NCI-H2107 treated with DMSO at 0.1 percent for 48 hours (cell line): ENCODE measurements at regions not wholly inside any gene's neighbourhood (a gene's known extent, or its start where the extent isn't known, plus 50 kb on each side); places are given as distances from the start of the nearest gene placed in this dataset.
"Not testable (repeated sequence)": the region's sequence is repeated elsewhere in the genome, so short reads cannot be mapped to it uniquely, and the experiment has no call there.

Experiments
- DNase-seq: peaks from one replicate; lab custom pipeline; 2025; ENCODE audit not compliant: unreplicated experiment; lab: John Stamatoyannopoulos, UW

DNA sequence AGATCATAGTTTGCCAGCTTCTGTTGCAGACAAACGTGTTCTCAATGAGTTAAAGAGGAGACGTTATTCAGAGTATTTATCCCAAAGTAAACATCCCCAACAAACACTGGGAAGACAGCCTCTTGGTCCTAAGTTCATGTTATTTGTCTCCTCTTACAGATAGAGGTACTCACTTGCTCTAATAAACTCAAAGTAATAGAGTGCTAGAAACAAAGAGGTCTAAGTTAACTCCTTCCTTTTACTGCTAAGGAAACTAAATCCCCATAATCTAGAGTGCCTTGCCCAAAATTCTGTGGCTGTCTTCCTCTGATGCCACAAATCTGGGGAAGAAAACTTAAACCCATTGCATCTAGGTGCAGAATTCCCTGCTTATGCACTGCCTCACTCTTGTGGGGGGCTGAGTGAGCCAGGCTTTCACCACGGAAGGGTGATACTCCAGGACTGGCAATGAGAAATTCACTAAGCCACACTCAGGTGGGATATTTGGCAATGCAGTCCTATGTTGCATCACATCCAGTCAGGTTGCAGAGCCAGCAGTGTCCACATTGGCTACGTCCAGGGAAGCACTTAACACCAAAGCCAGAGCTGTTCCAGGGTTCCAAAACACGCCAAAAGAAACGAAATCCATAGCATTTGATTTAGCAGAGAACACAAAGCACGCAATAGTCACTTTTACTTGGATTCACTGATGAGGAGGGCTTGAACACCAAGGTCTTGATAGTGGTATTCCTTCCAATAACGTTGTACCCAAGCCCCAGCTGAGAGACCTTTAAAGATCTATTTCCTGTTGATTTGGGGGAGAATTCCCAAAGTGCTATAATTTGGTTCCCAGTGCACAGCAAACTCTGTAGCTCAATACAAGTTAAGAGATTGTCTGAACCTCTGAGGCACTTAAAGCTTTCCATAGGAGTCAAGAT lies 81.0 kb upstream of the FOXQ1 start:
- DNase-seq: no peak

DNA sequence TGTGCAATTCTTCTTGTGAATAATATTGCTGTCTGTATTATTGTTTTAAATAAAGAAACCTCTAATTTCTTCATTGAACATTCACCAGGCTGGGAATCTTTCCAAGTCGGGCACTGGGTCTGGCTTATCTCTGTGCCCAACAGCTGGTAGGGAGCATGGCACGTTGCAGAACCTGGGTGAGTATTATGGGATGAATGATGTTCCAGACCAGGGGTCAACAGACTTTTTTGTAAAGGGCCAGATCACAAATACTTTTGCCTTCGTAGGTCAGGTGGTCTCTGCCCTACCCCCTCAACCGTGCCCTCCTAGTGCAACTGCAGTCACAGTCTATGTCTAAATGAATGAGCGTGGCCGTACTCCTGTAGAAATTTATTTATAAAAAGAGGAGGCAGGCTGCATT lies 81.6 kb upstream of the FOXQ1 start:
- no peak for DNase-seq

GRCh38 chr6:1229808-1230207 lies 82.1 kb upstream of the FOXQ1 start:
- DNase-seq: no peak

GRCh38 chr6:1229301-1229700 lies 82.6 kb upstream of the FOXQ1 start:
- no peak for DNase-seq

DNA sequence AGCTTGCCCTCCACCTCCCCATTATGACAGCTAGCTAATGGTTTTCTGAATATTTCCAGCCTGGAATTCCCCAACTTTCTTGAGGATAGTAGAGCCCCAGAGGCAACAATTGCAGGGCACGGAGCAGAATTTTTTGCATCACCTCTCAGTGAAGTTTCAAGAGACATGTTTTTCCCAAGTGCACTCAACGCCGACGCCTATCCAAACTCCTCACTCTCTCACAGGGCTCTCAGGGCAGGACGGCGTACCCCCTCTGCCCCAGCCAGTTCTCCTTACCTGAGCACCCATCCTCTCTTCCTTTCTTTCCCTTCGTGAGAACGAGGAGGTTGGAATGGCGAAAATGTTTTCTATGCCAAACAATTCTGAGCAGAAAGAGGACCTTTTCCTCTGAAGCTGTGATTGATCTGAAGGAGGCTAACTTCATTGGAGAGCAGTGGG lies 83.1 kb upstream of the FOXQ1 start:
- DNase-seq: no peak

GRCh38 chr6:1227935-1228753 lies 83.8 kb upstream of the FOXQ1 start:
- DNase-seq: no peak

DNA sequence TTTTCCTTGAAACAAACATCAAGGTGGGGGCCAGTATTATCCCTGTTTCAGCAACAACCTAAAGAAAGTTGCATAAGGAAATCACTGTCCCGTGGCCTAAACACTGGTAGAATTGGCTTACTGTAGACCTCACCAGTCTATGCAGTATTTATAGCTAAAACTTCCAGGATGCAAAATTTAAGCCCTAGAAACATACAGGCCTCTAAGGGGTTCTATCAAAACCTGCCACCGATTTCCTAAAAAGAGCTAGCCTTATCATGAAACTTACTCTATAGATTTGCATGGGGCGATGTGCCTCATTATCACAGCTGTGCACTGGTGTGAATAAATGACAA lies 84.3 kb upstream of the FOXQ1 start:
- no peak for DNase-seq

GRCh38 chr6:1226277-1227099 lies 85.4 kb upstream of the FOXQ1 start:
- no peak for DNase-seq

DNA sequence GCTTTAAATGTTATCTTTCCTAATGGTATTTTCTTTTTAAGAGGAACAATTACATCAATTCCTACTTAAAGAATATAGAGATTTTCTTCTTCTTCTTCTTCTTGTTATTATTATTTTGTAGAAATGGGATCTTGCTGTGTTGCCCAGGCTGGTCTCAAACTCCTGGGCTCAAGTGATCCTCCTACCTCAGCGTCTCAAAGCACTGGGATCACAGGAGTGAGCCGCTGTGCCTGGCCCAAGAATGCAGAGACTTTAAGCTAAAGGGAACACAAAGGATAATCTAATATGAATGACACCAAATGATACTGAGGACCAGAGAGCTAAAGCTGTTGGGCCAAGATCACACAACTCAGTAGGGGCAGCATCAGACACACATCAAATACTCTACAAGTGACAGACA lies 87.4 kb upstream of the FOXQ1 start:
- no peak for DNase-seq

- no peak for DNase-seq
Observed at GRCh38 chr6:1222728-1223595, 88.9 kb upstream of the FOXQ1 start.

GRCh38 chr6:1217396-1217795 lies 94.5 kb upstream of the FOXQ1 start:
- no peak for DNase-seq

DNA sequence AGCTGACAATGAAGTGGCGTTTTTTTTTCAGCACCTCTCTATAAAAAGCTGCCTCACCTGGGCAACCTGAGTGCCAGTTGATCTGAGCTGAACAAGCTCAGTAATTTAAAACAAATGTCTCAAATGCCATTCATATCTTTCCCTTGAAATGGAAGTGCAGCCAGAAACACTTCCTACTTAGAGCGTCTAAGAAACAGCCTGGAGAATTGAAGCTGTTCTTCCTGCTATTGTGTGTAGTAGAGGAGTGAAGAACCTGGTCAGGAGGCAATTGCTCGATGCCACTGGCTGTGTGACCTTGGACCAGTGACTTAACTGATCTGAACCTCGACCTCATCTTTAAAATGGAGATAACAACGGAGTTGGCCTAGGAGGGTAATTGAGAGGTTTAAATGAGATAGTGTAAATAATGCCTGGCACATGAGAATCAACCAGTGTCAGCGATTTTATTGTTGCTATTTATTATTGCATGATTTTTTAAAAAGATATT lies 95.4 kb upstream of the FOXQ1 start:
- no peak for DNase-seq

- no peak for DNase-seq
Observed at GRCh38 chr6:1215884-1216487, 95.9 kb upstream of the FOXQ1 start.

DNA sequence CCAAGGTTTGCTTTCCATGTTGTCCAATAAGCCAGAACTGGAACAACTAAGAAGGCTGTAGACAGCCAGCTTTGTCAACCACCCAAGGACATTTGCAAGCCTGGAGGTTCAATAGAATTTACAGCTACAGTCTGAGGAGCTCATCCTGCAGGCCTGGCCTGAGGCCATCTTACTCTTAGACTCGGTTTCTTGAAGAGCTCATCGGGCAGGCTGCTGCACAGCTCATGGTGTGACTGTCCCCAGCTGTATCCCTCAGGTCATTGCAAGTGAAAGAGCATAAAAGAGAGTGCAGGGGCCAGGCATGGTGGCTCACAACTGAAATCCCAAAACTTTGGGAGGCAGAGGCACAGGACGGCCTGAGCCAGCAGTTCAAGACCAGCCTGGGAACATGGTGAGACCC lies 96.9 kb upstream of the FOXQ1 start:
- DNase-seq: no peak

DNA sequence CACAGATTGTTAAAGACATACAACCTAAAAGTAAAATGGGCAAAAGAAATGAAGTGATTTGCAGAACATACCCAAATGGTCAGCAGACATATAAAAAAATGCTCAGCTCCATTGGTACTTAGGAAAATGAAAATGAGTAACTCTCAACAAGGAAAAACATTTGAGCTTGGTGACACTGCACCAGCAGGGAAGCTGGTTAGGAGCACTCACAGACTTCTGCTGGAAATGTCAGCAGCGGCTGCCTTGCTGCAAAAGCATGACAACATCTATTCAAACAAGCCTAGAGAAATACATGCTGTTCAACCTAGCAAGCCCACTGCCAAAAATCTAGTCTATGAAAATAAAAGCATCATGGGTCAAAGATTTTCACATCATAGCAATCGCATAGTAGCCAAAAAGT lies 99.0 kb upstream of the FOXQ1 start:
- no peak for DNase-seq

DNA sequence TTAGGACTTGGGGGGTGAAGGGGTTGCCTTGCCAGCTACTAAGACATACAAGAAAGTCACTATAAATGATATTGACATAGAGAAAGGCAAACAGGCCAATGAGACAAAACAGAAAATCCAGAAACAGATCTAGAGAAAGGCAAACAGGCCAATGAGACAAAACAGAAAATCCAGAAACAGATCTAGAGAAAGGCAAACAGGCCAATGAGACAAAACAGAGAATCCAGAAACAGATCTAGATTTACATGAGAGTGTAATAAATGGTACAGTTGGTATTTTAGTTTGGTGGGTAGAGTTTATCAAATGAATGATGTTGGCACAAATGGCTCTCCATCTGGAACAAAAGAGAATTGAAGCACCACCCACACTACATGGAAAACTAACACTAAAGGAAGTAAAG lies 99.8 kb upstream of the FOXQ1 start:
- not testable (repeated sequence) for DNase-seq

DNA sequence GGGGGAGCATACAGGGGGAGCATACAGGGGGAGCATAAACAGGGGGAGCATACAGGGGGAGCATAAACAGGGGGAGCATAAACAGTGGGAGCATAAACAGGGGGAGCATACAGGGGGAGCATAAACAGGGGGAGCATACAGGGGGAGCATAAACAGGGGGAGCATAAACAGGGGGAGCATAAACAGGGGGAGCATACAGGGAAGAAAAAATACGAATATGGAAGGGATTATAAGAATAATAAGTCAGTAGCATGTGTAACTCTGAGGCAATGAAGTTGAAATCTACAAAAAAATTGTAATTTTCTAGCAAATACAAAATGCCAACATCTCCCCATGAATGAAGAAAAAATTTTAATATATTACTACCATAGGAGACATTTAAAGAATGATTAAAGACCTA lies 101.3 kb upstream of the FOXQ1 start:
- DNase-seq: not testable (repeated sequence)

- DNase-seq: no peak
Observed at GRCh38 chr6:1208876-1209275, 103.0 kb upstream of the FOXQ1 start.

DNA sequence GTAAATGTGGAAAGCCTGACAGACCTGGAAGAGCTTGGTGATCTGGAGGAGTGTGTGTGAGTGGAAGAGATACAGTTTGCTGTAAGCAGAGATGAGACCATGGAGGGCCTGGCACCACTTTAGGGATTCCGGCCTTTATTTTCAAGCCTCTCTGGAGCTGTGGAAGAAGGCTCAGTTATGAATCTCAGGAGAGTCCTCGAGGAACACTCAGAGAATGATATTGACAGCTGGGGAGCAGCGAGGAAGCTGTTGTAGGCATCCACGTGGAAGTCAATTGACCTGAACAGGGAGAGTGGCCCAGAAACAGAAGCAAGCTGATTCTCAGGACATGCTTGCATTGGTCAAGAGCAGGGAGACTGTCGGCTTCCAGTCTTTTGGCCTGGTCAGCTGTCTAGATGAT lies 108.4 kb upstream of the FOXQ1 start:
- no peak for DNase-seq

DNA sequence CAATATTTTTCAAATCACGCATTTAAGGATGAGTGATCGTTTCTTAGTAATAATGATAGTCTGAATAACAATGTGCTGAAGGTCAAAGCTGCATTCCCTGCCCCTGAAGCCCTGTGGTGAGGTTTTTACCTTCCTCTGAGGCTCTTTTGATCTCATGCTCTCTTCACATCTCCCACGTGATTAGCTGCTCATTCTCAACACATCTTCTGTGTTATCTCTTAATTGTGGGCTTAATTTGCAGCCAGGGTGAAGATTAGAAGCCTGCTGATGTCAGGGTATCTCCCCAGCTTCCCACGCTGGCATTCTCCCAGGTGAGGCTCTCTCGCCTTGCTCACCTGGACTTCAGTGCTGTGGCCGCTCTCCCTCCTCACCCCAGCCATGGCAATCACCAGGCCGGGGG lies 109.7 kb upstream of the FOXQ1 start:
- DNase-seq: no peak
